OCI-LY3 (cell line): ENCODE measurements at regions not wholly inside any gene's neighbourhood (a gene's known extent, or its start where the extent isn't known, plus 50 kb on each side); places are given as distances from the start of the nearest gene placed in this dataset.
"Not testable (repeated sequence)": the region's sequence is repeated elsewhere in the genome, so short reads cannot be mapped to it uniquely, and the experiment has no call there.

Experiments used
- H2AFZ ChIP-seq: fragments of 200-600, 300-600 bp; shearing (Covaris generic); 2 replicates; pipeline ENCODE4 v1.6.0; 2014; ENCODE audit warnings: antibody characterized with exemption, low read depth, low read length
- H3K27ac ChIP-seq: fragments of 200-600, 300-600 bp; sonication (generic); 2 replicates; pipeline ENCODE4 v1.5.1; 2014; ENCODE audit warnings: mild to moderate bottlenecking, low read length, moderate library complexity, mixed read lengths
- H3K27me3 ChIP-seq: fragments of 200-600, 300-600 bp; sonication (generic); 2 replicates; pipeline ENCODE4 v1.6.1; 2014; ENCODE audit warnings: low read depth, low read length, mixed read lengths
- H3K36me3 ChIP-seq: fragments of 200-600, 300-600 bp; sonication (generic); replicated peaks from 2 replicates; pipeline ENCODE3; 2014; ENCODE audit warnings: low read depth, low read length, mixed read lengths
- H3K4me1 ChIP-seq: fragments of 300-600, 200-600 bp; sonication (generic); 2 replicates; pipeline ENCODE4 v1.6.1; 2014; ENCODE audit warnings: low read length, mixed read lengths
- H3K4me2 ChIP-seq: fragments of 200-600, 300-600 bp; sonication (generic); 2 replicates; pipeline ENCODE4 v1.6.1; 2014; ENCODE audit warnings: low read length, mixed read lengths
- H3K4me3 ChIP-seq: fragments of 300-600, 200-600 bp; sonication (generic); 2 replicates; pipeline ENCODE4 v1.5.1; 2014; ENCODE audit warnings: antibody characterized with exemption, mild to moderate bottlenecking, low read length, moderate library complexity
- H3K79me2 ChIP-seq: fragments of 300-600, 200-600 bp; shearing (Covaris generic); 2 replicates; pipeline ENCODE4 v1.6.1; 2014; ENCODE audit warnings: mild to moderate bottlenecking, low read length, mixed read lengths
- H3K9ac ChIP-seq: fragments of 300-600, 200-600 bp; shearing (Covaris generic); 2 replicates; pipeline ENCODE4 v1.6.0; 2014; ENCODE audit warnings: mild to moderate bottlenecking, low read length, moderate library complexity
- H3K9me3 ChIP-seq: fragments of 200-600, 300-600 bp; shearing (Covaris generic); 2 replicates; pipeline ENCODE4 v1.6.1; 2014; ENCODE audit warnings: low read length, mixed read lengths; ENCODE audit not compliant: insufficient read depth
- H4K20me1 ChIP-seq: fragments of 200-600, 300-600 bp; sonication (generic); 2 replicates; pipeline ENCODE4 v1.6.1; 2016; ENCODE audit warnings: low read length, mixed read lengths; ENCODE audit not compliant: insufficient read depth
- CTCF ChIP-seq: fragments of 200-600, 300-600 bp; sonication (generic); IDR thresholded peaks from 2 replicates; pipeline ENCODE4 v1.5.1; 2014; ENCODE audit warnings: antibody characterized with exemption, low read length, low read depth
- EZH2phosphoT487 ChIP-seq: fragments of 200-600 bp; shearing (Covaris generic); IDR thresholded peaks from 2 replicates; pipeline ENCODE4 v1.6.1; 2018; ENCODE audit warnings: antibody characterized with exemption, mixed run types, low read depth

- Histone ChIP-seq H3K27ac (no peak overlapping the region), H3K27me3 (no peaks in the 10 kb centered on the region), H3K9me3 (no peaks in the 10 kb centered on the region), H2AFZ (no peak overlapping the region), H3K4me1 (no peaks in the 10 kb centered on the region), H3K36me3 (no peaks in the 10 kb centered on the region), H3K4me3 (no peak overlapping the region), H3K79me2 (no peaks in the 10 kb centered on the region), H3K9ac (no peak overlapping the region), H4K20me1 (no peaks in the 10 kb centered on the region), H3K4me2 (no peak overlapping the region)
- TF ChIP-seq CTCF (no peak), EZH2phosphoT487 (no peak)
Measured at GRCh38 chrX:14303891-14304290, 225.4 kb upstream of the GLRA2 start.

GRCh38 chrX:14302561-14302960, 226.8 kb upstream of the GLRA2 start:
- H3K9me3 ChIP-seq, H3K4me3 ChIP-seq, H3K27me3 ChIP-seq, H3K4me1 ChIP-seq, H3K4me2 ChIP-seq, H3K27ac ChIP-seq, H4K20me1 ChIP-seq, H2AFZ ChIP-seq, H3K9ac ChIP-seq, H3K79me2 ChIP-seq, H3K36me3 ChIP-seq: not testable (repeated sequence)

GRCh38 chrX:14300376-14300775, 229.0 kb upstream of the GLRA2 start:
- no peaks in the 10 kb centered on the region for H3K9me3 ChIP-seq
- no peak overlapping the region for H2AFZ ChIP-seq
- H3K27ac ChIP-seq, result no peak overlapping the region
- H3K4me3 ChIP-seq, result no peak overlapping the region
- TF ChIP-seq EZH2phosphoT487 (no peak), CTCF (no peak)
- no peaks in the 10 kb centered on the region for H3K4me1 ChIP-seq
- H4K20me1 ChIP-seq, result no peaks in the 10 kb centered on the region
- H3K79me2 ChIP-seq, result no peaks in the 10 kb centered on the region
- no peaks in the 10 kb centered on the region for H3K36me3 ChIP-seq
- no peak overlapping the region for H3K9ac ChIP-seq
- H3K4me2 ChIP-seq, result no peak overlapping the region
- no peaks in the 10 kb centered on the region for H3K27me3 ChIP-seq

- no peak overlapping the region for H2AFZ ChIP-seq
- no peak overlapping the region for H3K27ac ChIP-seq
- H3K4me3 ChIP-seq, result no peak overlapping the region
- TF ChIP-seq EZH2phosphoT487 (no peak), CTCF (no peak)
- no peaks in the 10 kb centered on the region for H3K4me1 ChIP-seq
- no peaks in the 10 kb centered on the region for H3K9me3 ChIP-seq
- H3K4me2 ChIP-seq, result no peak overlapping the region
- H3K79me2 ChIP-seq, result no peaks in the 10 kb centered on the region
- no peaks in the 10 kb centered on the region for H3K27me3 ChIP-seq
- no peak overlapping the region for H3K9ac ChIP-seq
- no peaks in the 10 kb centered on the region for H3K36me3 ChIP-seq
- no peaks in the 10 kb centered on the region for H4K20me1 ChIP-seq
Measured at GRCh38 chrX:14295426-14295825, 233.9 kb upstream of the GLRA2 start.
